Fibroblast of the aortic adventitia (primary cell): ENCODE measurements at regions not wholly inside any gene's neighbourhood (a gene's known extent, or its start where the extent isn't known, plus 50 kb on each side); places are given as distances from the start of the nearest gene placed in this dataset.
"Not testable (repeated sequence)": the region's sequence is repeated elsewhere in the genome, so short reads cannot be mapped to it uniquely, and the experiment has no call there.

Source experiments
- DNase-seq: peaks from one replicate; pipeline ENCODE4 v3.0.0-alpha.2; 2010; ENCODE audit warnings: low read depth
- H3K4me3 ChIP-seq: 2 replicates; pipeline ENCODE4 v1.5.1; 2011; ENCODE audit warnings: low read depth, mild to moderate bottlenecking, control low read depth, low read length, moderate library complexity
- CTCF ChIP-seq: IDR thresholded peaks from 2 replicates; pipeline ENCODE4 v1.5.1; 2011; ENCODE audit warnings: mild to moderate bottlenecking, low read length, control low read depth, inconsistent platforms; ENCODE audit not compliant: insufficient read depth

GRCh38 chr9:82134010-82134409 lies 145.4 kb downstream of the SPATA31D1 start:
- TF ChIP-seq CTCF: no peak
- DNase-seq: peak; percentile 54

GRCh38 chr9:82135106-82135505 lies 146.5 kb downstream of the SPATA31D1 start:
- no peak for TF ChIP-seq CTCF

More at GRCh38 chr9:82134010-82134409, 145.4 kb downstream of the SPATA31D1 start:
- H3K4me3 ChIP-seq: no peak overlapping the region

GRCh38 chr9:82138081-82138480 lies 149.5 kb downstream of the SPATA31D1 start:
- H3K4me3 ChIP-seq, DNase-seq: not testable (repeated sequence)

More at GRCh38 chr9:82135106-82135505, 146.5 kb downstream of the SPATA31D1 start:
- H3K4me3 ChIP-seq: no peak overlapping the region
- no peak for DNase-seq

- peak; percentile 50 for DNase-seq
- no peak for TF ChIP-seq CTCF
- H3K4me3 ChIP-seq: no peak overlapping the region
Observed at GRCh38 chr9:82140471-82140870, 151.9 kb downstream of the SPATA31D1 start.

- no peak for TF ChIP-seq CTCF
- no peak overlapping the region for H3K4me3 ChIP-seq
- no peak for DNase-seq
Observed at GRCh38 chr9:82144803-82145202, 156.2 kb downstream of the SPATA31D1 start.

- no peak for DNase-seq
- H3K4me3 ChIP-seq: no peak overlapping the region
- TF ChIP-seq CTCF: no peak
Observed at GRCh38 chr9:82146677-82147076, 158.1 kb downstream of the SPATA31D1 start.

GRCh38 chr9:82147798-82148425 lies 159.3 kb downstream of the SPATA31D1 start:
- TF ChIP-seq CTCF: no peak
- DNase-seq: peak; percentile 56
- no peak overlapping the region for H3K4me3 ChIP-seq
